GM12865 (cell line): ENCODE measurements at regions not wholly inside any gene's neighbourhood (a gene's known extent, or its start where the extent isn't known, plus 50 kb on each side); places are given as distances from the start of the nearest gene placed in this dataset.

ENCODE experiments used
- DNase-seq: peaks from one replicate; pipeline ENCODE4 v3.0.0; 2010; ENCODE audit warnings: low read depth
- H3K4me3 ChIP-seq: 2 replicates; pipeline ENCODE4 v1.5.1; 2011; ENCODE audit warnings: mild to moderate bottlenecking, low read depth, low read length, control low read depth
- TF ChIP-seq, protein P1 (sequence below): IDR thresholded peaks from 2 replicates; pipeline ENCODE4 v1.5.1; 2011; ENCODE audit warnings: low read length, control low read depth, low read depth, inconsistent platforms; ENCODE audit not compliant: insufficient read depth; ENCODE audit errors: missing control alignments

DNA sequence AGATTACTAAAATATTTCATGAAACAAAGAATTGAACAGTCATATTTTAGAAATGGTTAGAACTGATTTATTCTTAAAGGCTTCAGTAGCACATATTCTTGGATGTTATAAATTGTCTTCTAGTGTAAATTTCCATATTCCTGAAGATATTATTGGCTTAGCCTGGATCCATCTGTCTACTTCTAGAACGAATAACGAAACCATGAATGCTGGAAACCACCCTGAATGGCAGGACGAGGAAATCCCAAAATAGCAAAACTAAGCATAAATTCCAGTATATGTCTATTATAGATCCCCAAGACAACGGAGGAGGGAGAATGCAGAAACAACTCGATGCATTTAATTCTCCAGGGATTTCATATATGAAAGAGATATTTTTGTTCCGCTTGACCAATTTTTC is 2191.0 kb upstream of the ACO1 start:
- H3K4me3 ChIP-seq = no peak overlapping the region
- no peak for DNase-seq
- TF ChIP-seq, protein P1, sequence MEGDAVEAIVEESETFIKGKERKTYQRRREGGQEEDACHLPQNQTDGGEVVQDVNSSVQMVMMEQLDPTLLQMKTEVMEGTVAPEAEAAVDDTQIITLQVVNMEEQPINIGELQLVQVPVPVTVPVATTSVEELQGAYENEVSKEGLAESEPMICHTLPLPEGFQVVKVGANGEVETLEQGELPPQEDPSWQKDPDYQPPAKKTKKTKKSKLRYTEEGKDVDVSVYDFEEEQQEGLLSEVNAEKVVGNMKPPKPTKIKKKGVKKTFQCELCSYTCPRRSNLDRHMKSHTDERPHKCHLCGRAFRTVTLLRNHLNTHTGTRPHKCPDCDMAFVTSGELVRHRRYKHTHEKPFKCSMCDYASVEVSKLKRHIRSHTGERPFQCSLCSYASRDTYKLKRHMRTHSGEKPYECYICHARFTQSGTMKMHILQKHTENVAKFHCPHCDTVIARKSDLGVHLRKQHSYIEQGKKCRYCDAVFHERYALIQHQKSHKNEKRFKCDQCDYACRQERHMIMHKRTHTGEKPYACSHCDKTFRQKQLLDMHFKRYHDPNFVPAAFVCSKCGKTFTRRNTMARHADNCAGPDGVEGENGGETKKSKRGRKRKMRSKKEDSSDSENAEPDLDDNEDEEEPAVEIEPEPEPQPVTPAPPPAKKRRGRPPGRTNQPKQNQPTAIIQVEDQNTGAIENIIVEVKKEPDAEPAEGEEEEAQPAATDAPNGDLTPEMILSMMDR = no peak

DNA sequence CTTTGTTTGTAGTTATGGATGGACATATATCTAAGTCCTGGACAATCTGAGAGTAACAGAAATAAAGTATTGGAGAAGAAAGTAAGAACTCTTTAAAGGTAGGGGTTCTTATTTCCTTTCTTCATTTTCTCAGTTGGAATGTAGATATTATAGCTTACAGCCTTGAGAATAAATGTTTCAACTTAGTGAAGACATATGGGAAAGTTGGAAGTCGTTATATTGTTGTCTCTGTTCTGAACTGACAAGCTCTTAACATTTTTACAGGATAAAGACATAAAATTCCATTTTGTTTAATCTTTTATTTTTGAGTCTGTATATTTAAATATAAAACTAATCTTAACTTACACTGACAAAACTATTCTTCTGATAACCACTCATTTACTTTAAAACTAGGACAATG is 2187.5 kb upstream of the ACO1 start:
- no peak overlapping the region for H3K4me3 ChIP-seq
- no peak for DNase-seq
- TF ChIP-seq, protein P1 = no peak

DNA sequence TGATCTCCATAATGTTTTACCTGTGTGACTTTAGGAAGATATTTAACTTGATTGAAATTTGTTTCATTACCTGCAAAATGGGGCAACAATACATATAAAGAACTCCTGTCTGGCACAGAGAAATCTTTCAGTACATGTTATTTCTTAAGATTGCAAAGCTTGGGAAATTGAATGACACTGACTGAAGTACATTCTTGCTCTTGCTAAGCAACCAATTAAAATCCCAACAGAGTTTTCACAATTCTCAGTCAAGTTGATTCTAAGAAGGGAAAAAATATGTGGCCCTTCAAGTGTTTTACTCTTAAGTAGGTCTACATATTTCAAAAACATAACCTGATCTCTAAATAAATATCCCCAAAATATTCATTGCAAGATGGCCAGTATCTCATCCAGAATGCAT is 2187.0 kb upstream of the ACO1 start:
- no peak for DNase-seq
- no peak overlapping the region for H3K4me3 ChIP-seq
- TF ChIP-seq, protein P1 = no peak

DNA sequence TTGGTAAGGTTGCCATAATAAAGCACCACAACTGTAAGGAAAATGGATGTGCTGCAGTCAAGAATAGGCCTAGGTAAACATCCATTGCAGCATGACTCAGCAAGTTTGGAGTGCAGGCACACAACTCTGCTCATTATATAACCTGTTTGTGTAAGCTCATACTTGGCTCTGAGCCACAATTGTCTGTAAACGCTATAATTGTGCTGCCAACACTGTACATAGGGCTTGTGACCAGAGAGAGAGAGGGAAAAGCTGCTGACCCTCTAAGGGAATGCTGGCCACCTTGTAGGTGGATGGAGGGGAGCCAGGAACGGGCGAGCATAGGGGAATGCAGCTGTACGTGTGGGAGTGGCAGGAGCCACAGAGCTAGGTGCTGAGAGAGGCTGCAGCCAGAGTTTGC is 2186.5 kb upstream of the ACO1 start:
- TF ChIP-seq, protein P1 = no peak
- no peak for DNase-seq
- H3K4me3 ChIP-seq = no peak overlapping the region

DNA sequence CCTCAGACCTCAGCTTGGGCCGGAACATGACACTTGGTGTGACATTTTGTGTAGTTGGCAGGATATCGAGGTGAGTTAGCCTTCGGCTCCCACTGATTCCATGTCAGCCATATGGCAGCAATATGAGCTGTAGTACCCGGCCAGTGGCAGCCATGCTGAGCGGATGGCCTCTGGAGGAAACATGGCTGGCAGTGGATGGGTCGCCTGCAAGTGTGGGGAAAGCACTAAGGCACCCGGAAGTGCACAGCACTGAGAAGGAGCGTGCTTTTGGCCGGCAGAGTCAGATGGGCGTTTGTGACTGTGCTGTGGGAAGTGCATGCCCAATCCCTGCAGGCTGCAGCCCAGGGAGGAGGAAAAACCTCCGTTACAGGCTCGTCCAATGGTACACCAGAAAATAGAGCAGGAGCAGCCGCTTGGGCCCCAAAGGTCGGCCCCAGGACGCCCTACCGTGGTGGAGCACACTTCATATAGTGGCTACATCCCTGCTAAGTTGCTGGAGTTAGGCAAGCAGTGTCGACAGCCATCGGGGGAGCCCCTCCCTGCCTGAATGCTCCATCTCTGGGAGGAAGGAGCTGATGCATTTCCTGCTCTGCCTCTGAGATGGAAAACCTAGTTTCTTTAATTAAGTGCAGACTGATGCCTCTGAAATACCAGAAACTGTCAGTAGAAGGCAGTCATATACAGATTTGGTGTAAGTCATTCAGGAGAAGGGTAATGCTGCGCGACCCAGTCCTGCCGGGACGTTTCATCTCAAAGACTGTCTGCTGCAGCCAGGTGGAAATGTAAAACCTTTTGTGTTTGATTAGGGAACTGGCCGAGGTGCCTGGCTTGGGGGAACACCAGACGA is 2185.8 kb upstream of the ACO1 start:
- H3K4me3 ChIP-seq = no peak overlapping the region
- TF ChIP-seq, protein P1 = no peak
- DNase-seq = no peak

DNA sequence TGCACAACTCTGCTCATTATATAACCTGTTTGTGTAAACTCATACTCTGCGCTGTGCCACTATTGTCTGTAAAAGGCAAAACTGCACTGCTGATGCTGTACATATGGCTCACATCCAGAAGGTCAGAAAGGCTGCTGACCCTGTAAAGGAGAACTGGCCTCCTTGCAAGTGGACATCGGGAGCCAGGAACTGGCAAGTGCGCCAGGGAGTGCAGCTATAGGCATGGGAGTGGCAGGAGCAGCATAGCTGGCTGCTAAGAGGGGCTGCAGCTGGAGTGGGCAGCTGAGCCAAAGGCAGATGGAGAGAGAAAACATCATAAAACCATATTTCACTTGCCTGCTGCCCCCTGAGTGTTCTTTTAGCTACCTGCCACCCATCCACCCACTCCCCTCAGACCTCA is 2183.4 kb upstream of the ACO1 start:
- H3K4me3 ChIP-seq = no peak overlapping the region
- DNase-seq = no peak
- TF ChIP-seq, protein P1 = no peak

DNA sequence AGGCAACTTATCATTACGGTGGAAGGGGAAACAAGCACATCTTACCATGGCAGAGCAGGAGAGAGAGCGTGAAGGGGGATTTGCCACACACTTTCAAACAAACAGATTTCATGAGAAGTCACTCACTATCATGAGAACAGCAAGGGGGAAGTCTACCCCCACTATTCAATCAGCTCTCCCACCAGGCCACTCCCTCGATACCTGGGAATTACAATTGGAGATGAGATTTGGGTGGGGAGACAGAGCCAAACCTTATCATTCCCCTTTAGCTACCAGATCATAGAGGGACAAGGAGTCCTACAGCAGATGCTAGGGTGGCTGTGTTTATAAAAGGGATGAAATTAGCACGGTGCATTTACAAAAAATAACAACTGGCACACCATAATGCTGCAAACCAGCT is 2149.4 kb upstream of the ACO1 start:
- DNase-seq = no peak
- H3K4me3 ChIP-seq = no peak overlapping the region
- TF ChIP-seq, protein P1 = no peak
